GM04504 (cell line): ENCODE measurements at regions not wholly inside any gene's neighbourhood (a gene's known extent, or its start where the extent isn't known, plus 50 kb on each side); places are given as distances from the start of the nearest gene placed in this dataset.

Experiments
- DNase-seq: peaks from one replicate; pipeline ENCODE4 v3.0.0-alpha.2; 2012; ENCODE audit warnings: low read depth

DNA sequence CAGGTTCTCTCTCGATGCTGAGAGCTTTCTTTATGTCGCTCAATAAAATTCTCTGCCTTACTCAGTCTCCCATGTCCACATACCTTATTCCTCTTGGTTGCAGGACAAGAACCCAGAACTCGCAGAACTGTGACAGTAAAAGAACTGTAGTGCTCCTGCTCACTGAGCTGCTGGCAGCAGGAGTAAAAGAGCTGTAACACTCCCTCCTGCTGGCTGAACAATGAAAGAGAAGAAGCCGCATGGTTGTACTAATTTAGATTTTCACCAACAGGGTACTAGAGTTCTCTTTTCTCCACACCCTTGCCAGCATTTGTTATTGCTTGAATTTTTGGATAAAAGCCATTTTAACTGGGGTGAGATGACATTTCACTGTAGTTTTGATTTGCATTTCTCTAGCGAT lies 433.2 kb downstream of the GUCY1A2 start:
- peak; percentile 13 for DNase-seq

DNA sequence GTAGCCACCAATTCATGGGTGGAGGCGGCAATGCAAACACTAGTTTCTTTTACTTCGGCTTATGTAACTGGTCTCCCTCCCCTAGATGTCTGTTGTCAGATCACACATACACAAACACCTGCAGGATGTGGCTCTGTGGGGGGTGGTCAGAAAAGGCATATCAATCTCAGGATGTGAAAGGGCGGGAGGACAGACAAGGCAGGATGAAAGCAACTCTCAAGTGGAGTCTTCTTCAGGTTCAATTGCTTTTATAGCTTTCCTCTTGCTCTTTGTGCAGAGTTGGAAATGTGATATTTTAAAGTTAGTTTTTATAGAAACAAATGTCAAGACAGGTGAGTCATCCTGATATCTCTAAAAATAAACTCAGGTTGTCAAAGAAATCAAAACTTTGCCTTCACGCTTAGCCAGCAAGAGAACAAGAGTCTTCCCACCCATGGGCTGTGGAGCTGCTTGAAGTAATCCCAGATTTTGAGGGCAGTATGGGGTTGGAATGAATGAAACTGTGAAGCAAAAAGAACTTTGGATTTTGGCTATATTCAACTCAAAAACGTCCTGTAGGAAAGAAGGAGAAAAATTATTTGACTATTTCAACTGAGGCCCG lies 423.4 kb downstream of the GUCY1A2 start:
- no peak for DNase-seq

- no peak for DNase-seq
Observed at GRCh38 chr11:106601684-106602297, 416.5 kb downstream of the GUCY1A2 start.

DNA sequence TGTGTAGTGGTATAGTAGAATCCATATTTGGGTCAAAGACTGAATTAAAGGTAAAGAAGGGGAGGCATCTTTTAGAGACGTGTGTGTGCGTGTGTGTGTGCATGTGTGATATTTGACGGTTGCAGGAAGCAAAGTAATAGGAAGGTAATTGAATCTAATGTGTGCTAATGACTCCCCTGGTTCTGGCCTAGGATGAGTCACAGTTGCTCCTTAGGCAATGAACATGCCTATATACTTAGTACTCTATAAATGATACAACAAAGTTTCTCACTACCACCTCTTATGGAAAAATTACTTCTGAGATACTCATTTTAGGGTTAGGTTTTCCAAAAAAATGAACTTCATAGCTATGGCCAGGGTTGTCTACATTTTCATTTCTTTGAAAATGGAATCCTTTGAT lies 409.6 kb downstream of the GUCY1A2 start:
- peak; percentile 3 for DNase-seq

GRCh38 chr11:106614262-106614661 lies 404.0 kb downstream of the GUCY1A2 start:
- no peak for DNase-seq

GRCh38 chr11:106619320-106619990 lies 398.8 kb downstream of the GUCY1A2 start:
- DNase-seq = no peak

DNA sequence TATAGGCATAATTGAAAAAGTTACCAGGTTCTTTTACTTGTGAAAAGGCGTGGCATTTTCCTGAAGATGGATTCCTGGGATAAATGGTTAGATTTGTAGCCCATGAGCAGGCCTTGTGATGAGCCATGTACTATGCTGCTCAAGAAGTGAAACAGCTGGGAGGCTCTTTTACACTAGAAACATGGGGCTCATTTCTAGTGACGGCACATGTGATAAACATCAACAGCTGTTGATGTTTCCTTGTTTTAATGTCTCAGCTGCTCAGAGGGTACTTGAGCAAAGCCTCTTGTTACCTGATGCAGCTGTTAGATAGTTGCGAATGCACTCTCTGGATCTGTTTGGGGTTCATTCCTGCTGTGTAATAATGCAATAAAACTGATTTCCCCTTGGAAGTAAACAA lies 396.8 kb downstream of the GUCY1A2 start:
- DNase-seq = no peak
